Mesendoderm (in vitro differentiated cells): ENCODE measurements at regions not wholly inside any gene's neighbourhood (a gene's known extent, or its start where the extent isn't known, plus 50 kb on each side); places are given as distances from the start of the nearest gene placed in this dataset.

Experiments used
- DNase-seq: peaks from one replicate; pipeline ENCODE4 v3.0.0; 2013
- H2AK5ac ChIP-seq: 2 replicates; pipeline ENCODE4 v1.6.1; 2013; ENCODE audit warnings: low read length, inconsistent platforms
- H2BK120ac ChIP-seq: 2 replicates; pipeline ENCODE4 v1.6.1; 2013; ENCODE audit warnings: low read depth, mild to moderate bottlenecking, low read length, moderate library complexity, mixed read lengths
- H2BK15ac ChIP-seq: replicated peaks from 2 replicates; pipeline ENCODE4 v1.6.1; 2013; ENCODE audit warnings: low read depth, mild to moderate bottlenecking, moderate library complexity
- H2BK5ac ChIP-seq: 2 replicates; pipeline ENCODE4 v1.6.1; 2013; ENCODE audit warnings: low read length, inconsistent platforms
- H3K18ac ChIP-seq: 2 replicates; pipeline ENCODE4 v1.6.1; 2013; ENCODE audit warnings: mild to moderate bottlenecking, low read length, mixed read lengths
- H3K23ac ChIP-seq: one replicate; pipeline ENCODE4 v1.6.1; 2013; ENCODE audit warnings: low read length
- H3K27ac ChIP-seq: 2 replicates; pipeline ENCODE4 v1.5.1; 2013; ENCODE audit warnings: low read depth, mild to moderate bottlenecking, inconsistent platforms, low read length, moderate library complexity
- H3K27me3 ChIP-seq: 2 replicates; pipeline ENCODE4 v1.6.1; 2013; ENCODE audit warnings: low read length, control low read depth, mild to moderate bottlenecking, inconsistent platforms; ENCODE audit not compliant: insufficient read depth, poor library complexity
- H3K36me3 ChIP-seq: 2 replicates; pipeline ENCODE4 v1.6.1; 2013; ENCODE audit warnings: low read length, inconsistent platforms; ENCODE audit not compliant: control insufficient read depth, insufficient read depth
- H3K4ac ChIP-seq: one replicate; pipeline ENCODE4 v1.6.1; 2013; ENCODE audit warnings: low read depth, mild to moderate bottlenecking, low read length, moderate library complexity
- H3K4me1 ChIP-seq: 2 replicates; pipeline ENCODE4 v1.6.1; 2013; ENCODE audit warnings: low read depth, low read length, inconsistent platforms; ENCODE audit not compliant: control insufficient read depth
- H3K4me2 ChIP-seq: 2 replicates; pipeline ENCODE4 v1.6.1; 2013; ENCODE audit warnings: low read length
- H3K4me3 ChIP-seq: 2 replicates; pipeline ENCODE4 v1.5.1; 2013; ENCODE audit warnings: mild to moderate bottlenecking, low read length
- H3K56ac ChIP-seq: one replicate; pipeline ENCODE4 v1.6.1; 2013; ENCODE audit warnings: low read length
- H3K79me1 ChIP-seq: 2 replicates; pipeline ENCODE4 v1.6.1; 2013; ENCODE audit warnings: low read length, inconsistent platforms
- H3K79me2 ChIP-seq: 2 replicates; pipeline ENCODE4 v1.6.1; 2013; ENCODE audit warnings: mild to moderate bottlenecking, low read length; ENCODE audit not compliant: control insufficient read depth, insufficient read depth
- H3K9ac ChIP-seq: 2 replicates; pipeline ENCODE4 v1.6.1; 2013; ENCODE audit warnings: low read length, inconsistent platforms
- H4K5ac ChIP-seq: one replicate; pipeline ENCODE4 v1.6.1; 2013; ENCODE audit warnings: low read length
- H4K8ac ChIP-seq: one replicate; pipeline ENCODE4 v1.6.1; 2013; ENCODE audit warnings: low read depth, mild to moderate bottlenecking, control low read depth, low read length, moderate library complexity
- WGBS: extraction: QIAGEN DNeasy Blood & Tissue Kit; methylation state at CpG from one replicate; pipeline ENCODE4 v1.1.7; 2013; ENCODE audit warnings: low lambda C conversion rate, missing lambda C conversion rate; ENCODE audit not compliant: insufficient coverage; ENCODE audit errors: extremely low coverage; 5-methylcytosine and 5-hydroxymethylcytosine counted together

GRCh38 chr12:42704340-42704739 is 114.8 kb upstream of the PRICKLE1 start:
- Histone ChIP-seq H3K4me1 (peaks cover 7% of the 10 kb centered on the region), H4K5ac (no peak overlapping the region), H2BK15ac (no peak overlapping the region), H3K23ac (no peak overlapping the region), H3K79me1 (no peaks in the 10 kb centered on the region), H2BK5ac (no peak overlapping the region), H3K79me2 (no peaks in the 10 kb centered on the region), H2AK5ac (no peak overlapping the region), H3K4me3 (no peak overlapping the region), H4K8ac (no peak overlapping the region), H3K27ac (no peak overlapping the region), H2BK120ac (no peak overlapping the region), H3K56ac (no peak overlapping the region), H3K4ac (no peak overlapping the region), H3K36me3 (no peaks in the 10 kb centered on the region), H3K18ac (peak overlapping the region; percentile 77), H3K4me2 (no peak overlapping the region), H3K27me3 (no peaks in the 10 kb centered on the region), H3K9ac (no peak overlapping the region)
- DNase-seq = no peak

- H3K18ac ChIP-seq = no peak overlapping the region
- H3K27ac ChIP-seq = no peak overlapping the region
- no peak overlapping the region for H3K4ac ChIP-seq
- no peaks in the 10 kb centered on the region for H3K79me1 ChIP-seq
- H2AK5ac ChIP-seq = no peak overlapping the region
- H3K56ac ChIP-seq = no peak overlapping the region
- H2BK120ac ChIP-seq = no peak overlapping the region
- H2BK15ac ChIP-seq = no peak overlapping the region
- DNase-seq = no peak
- no peaks in the 10 kb centered on the region for H3K36me3 ChIP-seq
- H3K4me2 ChIP-seq = no peak overlapping the region
- H4K5ac ChIP-seq = no peak overlapping the region
- H3K27me3 ChIP-seq = no peaks in the 10 kb centered on the region
- H3K79me2 ChIP-seq = no peaks in the 10 kb centered on the region
- no peak overlapping the region for H4K8ac ChIP-seq
- no peak overlapping the region for H2BK5ac ChIP-seq
- peaks cover 10% of the 10 kb centered on the region for H3K4me1 ChIP-seq
- H3K4me3 ChIP-seq = no peak overlapping the region
- WGBS = no CpG with 5 or more reads among the region's 3 CpGs
- no peak overlapping the region for H3K9ac ChIP-seq
- H3K23ac ChIP-seq = no peak overlapping the region
Measured at GRCh38 chr12:42701084-42701483, 111.5 kb upstream of the PRICKLE1 start.

GRCh38 chr12:42698213-42698612 is 108.7 kb upstream of the PRICKLE1 start:
- H3K4me3 ChIP-seq = no peak overlapping the region

GRCh38 chr12:42696406-42697149 is 107.0 kb upstream of the PRICKLE1 start:
- Histone ChIP-seq H2BK15ac (peak overlapping the region; percentile 86), H3K9ac (no peak overlapping the region), H2BK120ac (no peak overlapping the region), H4K5ac (no peak overlapping the region), H3K27ac (no peak overlapping the region), H4K8ac (no peak overlapping the region), H3K4me3 (no peak overlapping the region), H3K36me3 (no peaks in the 10 kb centered on the region), H3K56ac (no peak overlapping the region), H2BK5ac (no peak overlapping the region), H3K4me2 (no peak overlapping the region), H3K79me1 (no peaks in the 10 kb centered on the region), H3K4me1 (peaks cover 6% of the 10 kb centered on the region), H3K79me2 (no peaks in the 10 kb centered on the region), H3K4ac (peak overlapping the region; percentile 21), H2AK5ac (no peak overlapping the region), H3K27me3 (no peaks in the 10 kb centered on the region), H3K18ac (peak overlapping the region; percentile 77), H3K23ac (no peak overlapping the region)
- no peak for DNase-seq
- no CpG with 5 or more reads among the region's 10 CpGs for WGBS

More at GRCh38 chr12:42698213-42698612, 108.7 kb upstream of the PRICKLE1 start:
- Histone ChIP-seq H2BK15ac (no peak overlapping the region), H3K27me3 (no peaks in the 10 kb centered on the region), H3K23ac (no peak overlapping the region), H4K8ac (no peak overlapping the region), H3K18ac (no peak overlapping the region), H3K9ac (no peak overlapping the region), H3K79me1 (no peaks in the 10 kb centered on the region), H2AK5ac (peak overlapping the region; percentile 19), H3K4me1 (peaks cover 3% of the 10 kb centered on the region), H4K5ac (no peak overlapping the region), H3K27ac (no peak overlapping the region), H3K79me2 (no peaks in the 10 kb centered on the region), H3K36me3 (no peaks in the 10 kb centered on the region), H3K4ac (no peak overlapping the region), H3K56ac (no peak overlapping the region), H3K4me2 (no peak overlapping the region), H2BK5ac (no peak overlapping the region), H2BK120ac (no peak overlapping the region)
- no CpG with 5 or more reads among the region's 3 CpGs for WGBS
- no peak for DNase-seq

GRCh38 chr12:42695490-42695995 is 106.0 kb upstream of the PRICKLE1 start:
- Histone ChIP-seq H3K56ac (no peak overlapping the region), H2BK15ac (peak overlapping the region; percentile 61), H3K23ac (no peak overlapping the region), H3K4me1 (peaks cover 6% of the 10 kb centered on the region), H3K27ac (no peak overlapping the region), H3K79me2 (no peaks in the 10 kb centered on the region), H3K79me1 (no peaks in the 10 kb centered on the region), H3K9ac (no peak overlapping the region), H4K8ac (no peak overlapping the region), H2AK5ac (no peak overlapping the region), H2BK5ac (no peak overlapping the region), H3K4ac (no peak overlapping the region), H4K5ac (no peak overlapping the region), H3K27me3 (no peaks in the 10 kb centered on the region), H2BK120ac (no peak overlapping the region), H3K4me2 (no peak overlapping the region), H3K36me3 (no peaks in the 10 kb centered on the region), H3K18ac (no peak overlapping the region), H3K4me3 (no peak overlapping the region)
- no CpG with 5 or more reads among the region's 5 CpGs for WGBS
- no peak for DNase-seq

GRCh38 chr12:42692749-42693148 is 103.2 kb upstream of the PRICKLE1 start:
- H3K4me3 ChIP-seq = no peak overlapping the region
- no peak overlapping the region for H3K27ac ChIP-seq
- H3K36me3 ChIP-seq = no peaks in the 10 kb centered on the region
- H3K79me1 ChIP-seq = no peaks in the 10 kb centered on the region
- peak; percentile 48 for DNase-seq
- no peak overlapping the region for H4K8ac ChIP-seq
- no peaks in the 10 kb centered on the region for H3K27me3 ChIP-seq
- H2AK5ac ChIP-seq = no peak overlapping the region
- no peak overlapping the region for H3K4me2 ChIP-seq
- H4K5ac ChIP-seq = no peak overlapping the region
- H3K4me1 ChIP-seq = peaks cover 3% of the 10 kb centered on the region
- H3K9ac ChIP-seq = no peak overlapping the region
- no peak overlapping the region for H2BK15ac ChIP-seq
- no peak overlapping the region for H2BK120ac ChIP-seq
- no peak overlapping the region for H3K4ac ChIP-seq
- no peaks in the 10 kb centered on the region for H3K79me2 ChIP-seq
- H2BK5ac ChIP-seq = peak overlapping the region; percentile 87
- peak overlapping the region; percentile 68 for H3K18ac ChIP-seq
- no peak overlapping the region for H3K23ac ChIP-seq
- H3K56ac ChIP-seq = peak overlapping the region; percentile 31
